ENCODE measurements at regions not wholly inside any gene's neighbourhood (a gene's known extent, or its start where the extent isn't known, plus 50 kb on each side); places are given as distances from the start of the nearest gene placed in this dataset.

- TF ChIP-seq MAFK (IDR thresholded peaks at IDR 0.05; ENCODE audit: low read depth, low read length) (no peak), POLR2A (IDR thresholded peaks at IDR 0.05; ENCODE audit: low read depth, low read length) (no peak), SMC3 (IDR thresholded peaks at IDR 0.05; ENCODE audit: low read depth, low read length) (no peak)
- TF ChIP-seq, protein P1, sequence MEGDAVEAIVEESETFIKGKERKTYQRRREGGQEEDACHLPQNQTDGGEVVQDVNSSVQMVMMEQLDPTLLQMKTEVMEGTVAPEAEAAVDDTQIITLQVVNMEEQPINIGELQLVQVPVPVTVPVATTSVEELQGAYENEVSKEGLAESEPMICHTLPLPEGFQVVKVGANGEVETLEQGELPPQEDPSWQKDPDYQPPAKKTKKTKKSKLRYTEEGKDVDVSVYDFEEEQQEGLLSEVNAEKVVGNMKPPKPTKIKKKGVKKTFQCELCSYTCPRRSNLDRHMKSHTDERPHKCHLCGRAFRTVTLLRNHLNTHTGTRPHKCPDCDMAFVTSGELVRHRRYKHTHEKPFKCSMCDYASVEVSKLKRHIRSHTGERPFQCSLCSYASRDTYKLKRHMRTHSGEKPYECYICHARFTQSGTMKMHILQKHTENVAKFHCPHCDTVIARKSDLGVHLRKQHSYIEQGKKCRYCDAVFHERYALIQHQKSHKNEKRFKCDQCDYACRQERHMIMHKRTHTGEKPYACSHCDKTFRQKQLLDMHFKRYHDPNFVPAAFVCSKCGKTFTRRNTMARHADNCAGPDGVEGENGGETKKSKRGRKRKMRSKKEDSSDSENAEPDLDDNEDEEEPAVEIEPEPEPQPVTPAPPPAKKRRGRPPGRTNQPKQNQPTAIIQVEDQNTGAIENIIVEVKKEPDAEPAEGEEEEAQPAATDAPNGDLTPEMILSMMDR (conservative IDR thresholded peaks at IDR 0.05; ENCODE audit: low read depth, low read length) = no peak
Observed at GRCh38 chr14:38882533-38882932, 220.5 kb downstream of the SEC23A start.
